Activated CD8-positive, alpha-beta memory T cell treated with anti-CD3 and anti-CD28 coated beads, Interleukin-2, amount 50 U/mL, for 1 hour (primary cell): ENCODE measurements at regions not wholly inside any gene's neighbourhood (a gene's known extent, or its start where the extent isn't known, plus 50 kb on each side); places are given as distances from the start of the nearest gene placed in this dataset.
"Not testable (repeated sequence)": the region's sequence is repeated elsewhere in the genome, so short reads cannot be mapped to it uniquely, and the experiment has no call there.

Experiments
- DNase-seq: peaks from one replicate; pipeline ENCODE4 v3.0.0-alpha.2; 2020; ENCODE audit errors: extremely low read depth

DNA sequence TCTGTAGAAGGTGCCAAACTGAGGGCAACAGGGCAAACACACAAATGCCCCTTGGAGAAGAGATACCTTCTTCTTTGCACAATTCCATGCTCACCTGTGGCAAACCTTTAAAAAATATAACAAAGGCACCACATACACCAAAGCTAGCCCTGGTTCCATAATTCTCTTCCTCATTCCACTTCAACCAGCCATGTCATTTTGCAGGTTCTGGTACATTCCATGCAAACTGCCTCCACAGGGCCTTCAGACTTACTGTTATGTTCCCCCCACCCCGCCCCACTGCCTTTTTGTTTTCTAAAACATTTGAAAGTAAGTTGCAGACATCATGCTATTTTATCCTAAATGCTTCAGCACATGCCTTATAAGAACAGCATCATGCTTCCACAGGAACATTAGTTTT lies 269.0 kb downstream of the NSUN3 start:
- DNase-seq: no peak

DNA sequence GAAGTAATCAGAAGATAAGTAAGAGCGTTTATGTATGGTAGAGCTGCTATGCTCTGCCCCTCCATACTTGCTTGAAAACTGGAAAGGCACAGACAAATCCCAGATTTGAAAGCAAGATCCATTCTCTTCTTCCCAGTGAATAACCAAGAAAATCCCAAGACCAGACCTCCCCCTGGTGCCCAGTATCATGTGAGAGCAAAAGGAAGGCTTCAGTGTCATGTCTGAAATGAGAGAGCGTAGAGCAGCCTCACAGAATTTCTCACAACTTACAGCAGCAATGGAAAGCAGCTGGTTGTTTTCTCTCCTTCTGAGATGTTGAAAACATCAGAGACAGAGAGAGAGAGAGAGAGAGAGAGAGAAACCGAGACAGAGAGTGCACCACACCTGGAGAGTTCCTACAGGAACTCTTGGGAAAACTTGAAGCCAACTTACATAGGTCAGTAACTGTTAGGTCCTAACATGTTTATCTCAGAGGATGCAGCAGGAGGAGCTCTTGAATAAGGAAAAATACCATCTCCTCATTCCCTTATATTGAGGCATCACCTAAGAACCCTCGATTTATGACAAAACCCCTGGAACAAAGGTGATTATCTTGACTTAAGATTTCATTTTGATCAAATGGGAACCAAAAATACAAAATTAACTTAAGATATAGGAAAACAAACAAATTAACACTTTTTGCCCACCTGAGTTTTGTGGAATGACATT lies 273.3 kb downstream of the NSUN3 start:
- no peak for DNase-seq

DNA sequence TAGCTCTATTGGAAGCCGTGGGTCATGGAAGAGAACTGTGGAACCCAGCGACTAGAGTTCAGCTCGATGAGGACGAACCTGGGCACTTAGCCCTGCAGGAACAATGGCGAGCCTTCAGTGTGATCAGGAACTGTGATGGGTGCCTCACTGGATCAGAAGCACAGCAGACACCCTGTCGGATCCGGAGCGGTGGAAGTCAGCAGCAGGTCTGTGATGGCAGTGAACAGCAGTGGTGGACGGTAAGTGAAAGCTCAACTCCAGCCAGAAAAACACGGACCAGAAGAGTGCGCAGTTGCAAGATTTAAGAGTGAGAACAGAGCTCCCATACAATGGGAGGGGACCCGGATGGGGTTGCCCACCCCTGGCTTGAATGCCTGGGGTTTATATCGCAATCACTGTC lies 282.2 kb downstream of the NSUN3 start:
- DNase-seq: no peak

DNA sequence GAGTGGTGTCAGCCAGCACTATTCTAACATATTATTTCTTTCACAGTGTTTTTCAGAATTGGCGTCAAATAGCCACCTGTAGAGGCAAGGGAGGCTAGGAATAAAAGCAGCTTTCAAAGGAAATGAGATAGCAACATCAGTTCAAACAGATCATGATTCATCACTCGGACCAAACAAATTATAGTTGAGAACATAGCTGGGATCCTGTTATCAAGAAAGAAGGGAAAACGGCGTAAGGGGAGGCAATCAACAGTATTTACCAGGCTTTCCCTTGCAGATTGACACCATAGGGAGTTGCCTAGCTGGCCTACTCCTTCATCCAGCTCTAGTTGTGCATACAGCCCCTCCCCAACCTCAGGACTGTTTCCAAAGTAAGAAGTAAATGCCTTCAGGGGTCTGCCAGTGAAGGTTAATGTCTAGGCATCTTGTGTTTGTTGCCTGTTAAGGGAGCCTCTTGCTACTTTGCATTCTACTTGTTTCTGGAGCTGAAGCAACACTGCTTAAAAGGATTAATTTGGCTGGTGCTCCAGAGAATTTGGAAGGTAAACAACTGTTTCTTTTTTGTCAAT lies 286.5 kb downstream of the NSUN3 start:
- DNase-seq: no peak

DNA sequence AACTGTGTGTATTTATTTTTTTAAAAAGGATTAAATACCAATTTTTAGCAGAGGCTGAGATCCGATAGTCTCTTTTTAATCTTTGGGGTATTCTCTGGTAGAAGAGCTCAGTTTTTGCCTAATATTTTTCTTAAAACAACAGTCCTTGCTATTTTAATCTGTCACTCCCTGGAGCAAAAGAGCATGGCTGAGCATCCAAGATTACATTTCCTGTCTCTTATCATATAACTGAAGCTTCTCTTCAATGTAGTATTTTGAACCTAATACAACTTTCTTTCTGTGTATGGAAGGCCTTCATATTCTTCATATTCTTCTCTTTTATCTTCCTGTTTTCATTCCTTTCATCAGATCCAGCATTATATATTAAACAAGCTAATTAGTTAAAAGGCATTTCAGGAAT lies 293.7 kb downstream of the NSUN3 start:
- DNase-seq: no peak

DNA sequence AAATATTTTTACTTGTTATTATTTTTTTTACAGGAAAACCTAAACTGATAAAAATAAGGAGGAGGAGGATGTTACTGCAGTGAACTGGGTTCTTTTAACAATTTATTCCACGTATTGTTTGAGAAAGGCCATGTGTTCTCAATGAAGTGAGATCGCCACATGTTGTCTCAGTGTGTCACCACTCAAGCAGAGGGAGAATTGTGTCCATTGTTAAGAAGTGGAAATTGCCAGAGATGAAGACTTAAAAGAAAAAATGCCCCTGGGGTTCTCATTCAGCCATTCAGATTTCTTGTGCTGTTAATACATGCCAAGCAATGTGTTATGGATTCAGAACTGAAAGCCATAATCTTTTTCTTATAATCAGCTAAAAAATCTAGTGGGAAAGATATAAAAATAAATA lies 297.1 kb downstream of the NSUN3 start:
- DNase-seq: no peak

DNA sequence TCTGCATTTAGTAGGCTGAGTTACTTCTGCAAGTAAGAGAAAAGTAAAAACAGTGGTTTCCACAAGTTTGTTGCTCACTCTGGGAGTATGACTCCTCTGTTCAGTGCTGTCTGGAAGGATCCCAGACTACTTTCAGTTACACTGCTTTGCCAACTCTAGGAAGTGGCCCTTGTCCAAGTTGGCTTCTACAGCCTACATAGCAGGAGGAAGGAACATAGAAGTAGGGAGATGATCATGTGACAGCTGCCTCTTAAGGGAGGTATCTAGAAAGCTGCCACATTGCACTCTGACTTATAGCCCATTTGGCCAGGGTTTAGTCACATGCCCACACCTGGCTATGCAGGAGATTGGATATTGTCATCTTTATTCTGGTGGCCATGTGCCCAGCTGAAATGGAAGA lies 298.1 kb downstream of the NSUN3 start:
- DNase-seq: no peak

DNA sequence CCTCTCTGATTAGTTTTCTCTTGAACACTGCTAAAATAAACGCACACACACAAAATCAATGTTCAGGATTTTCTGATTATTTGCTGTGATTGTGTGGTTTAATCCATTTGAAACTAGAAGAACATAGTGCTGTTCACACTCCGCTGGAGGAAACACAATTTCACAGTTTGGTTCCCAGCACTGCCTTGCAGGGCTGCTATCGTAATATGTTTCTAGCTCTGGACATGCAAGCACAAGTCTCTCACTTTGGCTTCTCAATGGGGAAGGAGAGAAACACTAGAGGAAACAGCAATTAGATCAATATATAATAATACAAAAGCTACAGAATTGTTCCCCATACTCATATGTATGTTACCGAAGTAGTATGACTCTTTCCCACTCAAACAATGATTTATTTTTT lies 299.5 kb downstream of the NSUN3 start:
- DNase-seq: no peak

DNA sequence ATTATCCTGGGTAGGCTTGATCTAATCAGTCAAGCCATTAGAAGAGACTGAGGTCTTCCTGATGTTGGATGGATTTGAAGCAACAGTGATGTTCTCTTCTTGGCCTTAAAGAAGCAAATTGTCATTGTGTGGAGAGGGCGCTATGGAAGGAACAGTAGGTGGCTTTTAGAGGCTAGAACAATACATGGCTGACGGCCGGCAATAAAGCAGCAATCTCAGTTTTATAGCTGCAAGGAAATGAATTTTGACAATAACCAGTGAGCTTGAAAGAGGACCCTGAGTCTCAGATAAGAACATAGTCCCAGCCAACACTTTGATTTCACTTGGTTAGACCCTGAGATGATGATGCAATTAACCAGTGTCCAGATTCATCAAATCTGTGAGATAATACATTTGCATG lies 302.1 kb downstream of the NSUN3 start:
- no peak for DNase-seq

DNA sequence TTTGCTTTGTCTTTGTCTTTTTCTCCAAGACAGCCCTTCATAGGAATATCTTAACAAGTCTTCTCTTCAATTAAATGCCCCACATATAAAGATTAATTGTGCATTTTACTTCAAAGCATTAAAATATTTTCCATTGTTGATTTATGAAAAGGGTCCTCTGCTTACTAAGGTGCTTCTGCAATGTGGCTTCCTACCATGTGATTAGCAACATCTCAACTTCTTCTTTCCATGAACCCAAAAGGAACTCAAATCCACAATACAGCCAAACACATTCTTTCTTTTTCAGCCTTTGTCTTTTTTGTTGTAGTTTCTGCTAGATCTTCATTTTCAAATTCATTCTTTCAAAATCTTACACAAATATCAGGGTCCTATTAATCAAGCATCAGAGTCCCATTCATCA lies 309.2 kb downstream of the NSUN3 start:
- DNase-seq: no peak

DNA sequence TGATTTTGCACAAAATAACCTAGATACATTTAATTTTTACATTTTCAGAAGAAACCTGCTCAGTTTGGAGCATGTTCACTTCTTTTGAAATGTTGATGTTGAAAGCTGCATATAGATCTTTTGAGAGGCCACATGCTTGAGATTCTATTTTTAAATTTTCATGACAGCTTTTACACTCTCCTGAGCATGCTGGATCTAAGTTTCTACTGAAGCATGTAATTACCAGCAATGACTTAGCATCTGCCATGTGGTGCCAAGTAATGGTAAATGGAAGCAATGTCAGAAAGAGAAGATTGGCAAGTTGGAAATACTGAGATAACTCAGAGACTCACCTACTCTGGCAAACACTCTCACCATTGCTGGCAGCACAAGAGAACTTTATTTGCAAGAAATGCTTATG lies 310.6 kb downstream of the NSUN3 start:
- DNase-seq: no peak

DNA sequence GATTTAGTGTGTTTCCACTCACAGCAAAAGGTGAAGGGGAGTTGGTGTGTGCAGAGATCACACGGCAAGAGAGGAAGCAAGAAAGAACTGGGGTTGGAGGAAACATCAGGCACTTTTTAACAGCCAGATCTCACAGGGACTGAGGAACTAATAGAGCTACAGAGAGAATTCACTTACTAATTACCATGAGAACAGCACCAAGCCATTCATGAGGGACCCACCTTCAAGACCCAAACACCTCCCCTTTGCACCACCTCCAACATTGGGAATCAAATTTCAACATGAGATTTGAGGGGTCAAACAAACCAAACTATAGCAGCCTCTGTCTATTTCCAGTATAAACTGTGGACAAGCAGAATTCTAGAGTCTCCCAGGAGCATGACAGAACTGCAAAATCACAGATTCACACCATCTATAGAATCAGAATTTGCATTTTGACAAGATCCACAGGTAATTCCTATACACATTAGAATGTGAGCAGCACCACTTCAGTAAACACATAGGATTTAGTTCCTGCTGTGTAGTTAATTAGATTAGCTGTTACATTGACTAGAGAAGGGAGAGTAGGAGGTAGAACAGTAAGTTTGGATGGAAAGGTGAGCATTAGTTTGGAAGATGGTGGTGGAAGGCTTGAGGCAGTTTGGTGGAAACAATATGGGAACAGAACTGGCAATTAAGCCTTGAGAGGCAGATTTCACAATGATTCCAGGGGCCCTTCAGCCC lies 311.7 kb downstream of the NSUN3 start:
- no peak for DNase-seq

DNA sequence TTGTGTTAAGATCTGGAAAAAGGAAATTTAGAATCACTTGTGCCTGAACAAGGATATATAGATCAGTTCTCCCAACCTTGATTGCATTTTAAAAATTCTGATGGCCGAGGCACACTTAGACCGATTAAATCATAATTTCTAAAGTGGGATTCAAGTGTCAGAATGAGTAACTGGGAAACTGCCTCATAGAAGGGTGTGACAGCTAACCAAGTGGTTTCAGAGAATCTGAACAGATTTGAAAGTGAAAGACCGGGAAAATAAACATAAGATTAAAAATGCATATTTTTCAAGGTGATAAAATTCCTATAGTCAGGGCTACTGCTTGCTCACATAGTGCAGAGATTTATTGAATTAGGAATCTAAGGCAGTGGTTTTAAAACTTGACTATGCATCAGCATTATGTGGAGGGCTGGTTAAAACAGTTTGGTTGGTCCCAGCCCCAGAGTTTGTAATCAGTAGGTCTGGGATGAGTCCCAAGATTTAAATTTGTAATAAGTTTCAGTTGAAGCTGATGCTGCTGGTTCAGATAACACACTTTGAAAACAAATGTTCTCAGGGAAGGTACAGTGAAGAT lies 314.3 kb downstream of the NSUN3 start:
- not testable (repeated sequence) for DNase-seq

DNA sequence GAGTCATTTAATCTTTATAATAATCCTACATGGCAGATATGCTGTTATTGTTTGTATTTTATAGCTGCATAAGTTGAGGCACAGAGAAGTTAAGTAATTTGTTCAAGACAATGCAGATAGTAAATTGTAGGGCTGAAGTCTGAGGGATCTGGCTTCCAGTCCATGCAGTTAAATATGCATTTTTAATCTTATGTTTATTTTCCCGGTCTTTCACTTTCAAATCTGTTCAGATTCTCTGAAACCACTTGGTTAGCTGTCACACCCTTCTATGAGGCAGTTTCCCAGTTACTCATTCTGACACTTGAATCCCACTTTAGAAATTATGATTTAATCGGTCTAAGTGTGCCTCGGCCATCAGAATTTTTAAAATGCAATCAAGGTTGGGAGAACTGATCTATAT lies 315.0 kb downstream of the NSUN3 start:
- not testable (repeated sequence) for DNase-seq

DNA sequence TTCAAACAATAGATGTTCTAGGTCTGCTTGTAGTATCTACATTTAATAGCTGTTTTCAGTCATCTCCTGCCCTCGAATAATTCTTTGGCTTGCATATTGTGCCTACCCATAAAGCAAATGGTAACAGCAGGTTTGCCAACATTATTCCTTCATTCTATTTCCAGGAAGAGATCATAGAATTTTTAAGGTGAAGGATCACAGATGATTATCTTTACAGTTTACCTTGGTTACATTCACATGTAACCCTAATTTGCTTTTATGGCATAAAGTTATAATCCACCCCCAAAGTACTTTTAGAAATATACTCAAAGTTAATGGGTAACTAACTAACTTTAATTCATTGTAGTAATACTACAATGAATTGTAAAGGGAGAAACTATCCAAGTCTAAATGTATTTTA lies 315.5 kb downstream of the NSUN3 start:
- DNase-seq: no peak

DNA sequence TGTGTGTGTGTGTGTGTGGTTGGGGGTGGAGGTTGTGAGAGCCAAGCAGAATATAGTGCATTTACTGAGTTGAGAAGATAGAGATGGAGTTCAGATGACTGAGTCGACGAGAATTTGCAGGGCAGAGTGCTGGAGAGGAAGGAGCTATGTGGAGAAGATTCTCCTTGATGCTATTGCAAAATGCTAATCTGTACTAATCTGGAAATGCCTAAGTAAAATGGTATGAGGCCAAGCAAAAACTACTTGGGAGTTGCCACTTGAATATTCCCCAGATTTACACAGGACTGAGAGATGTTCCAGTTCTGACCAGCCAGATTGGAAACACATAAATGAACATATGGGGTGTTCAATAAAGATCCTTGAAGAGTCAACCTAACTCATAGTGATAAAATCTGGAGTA lies 316.4 kb downstream of the NSUN3 start:
- no peak for DNase-seq

DNA sequence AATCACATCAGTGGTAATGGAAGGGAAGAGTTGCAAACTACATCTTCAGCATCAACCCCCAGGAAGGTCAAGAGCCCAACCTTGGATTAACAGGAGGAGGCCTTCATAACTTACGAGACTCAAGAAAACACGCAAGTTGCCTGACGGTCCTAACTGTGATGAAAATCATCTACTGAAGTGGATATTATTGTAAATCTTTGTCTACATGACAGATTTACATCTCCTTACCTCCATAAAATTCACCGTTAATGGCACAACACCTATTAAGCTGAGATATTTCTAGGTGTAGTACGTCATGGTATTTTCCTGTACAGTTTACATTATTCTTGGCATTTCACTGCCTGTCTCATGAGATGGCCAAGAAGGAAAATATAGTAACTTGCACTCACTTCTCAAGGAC lies 332.0 kb downstream of the NSUN3 start:
- no peak for DNase-seq

DNA sequence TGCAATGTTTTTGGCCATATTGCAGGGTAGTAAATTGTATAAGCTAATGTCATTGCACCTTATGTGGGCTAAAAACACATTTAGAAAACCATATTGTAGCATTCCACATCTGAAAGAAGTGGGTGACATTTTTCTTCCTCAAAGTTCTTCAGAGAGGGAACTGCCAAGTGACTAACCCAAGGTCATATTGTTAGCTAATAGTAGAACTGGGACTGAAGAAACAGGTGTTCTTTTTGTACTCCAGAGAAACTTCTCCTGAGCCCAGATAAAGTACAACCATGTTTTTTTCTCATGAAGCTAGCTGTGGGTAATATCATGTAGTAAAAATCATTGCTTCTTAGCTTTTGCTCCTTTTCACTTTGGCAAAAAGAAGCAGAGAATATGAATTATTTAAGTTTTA lies 333.0 kb downstream of the NSUN3 start:
- no peak for DNase-seq

DNA sequence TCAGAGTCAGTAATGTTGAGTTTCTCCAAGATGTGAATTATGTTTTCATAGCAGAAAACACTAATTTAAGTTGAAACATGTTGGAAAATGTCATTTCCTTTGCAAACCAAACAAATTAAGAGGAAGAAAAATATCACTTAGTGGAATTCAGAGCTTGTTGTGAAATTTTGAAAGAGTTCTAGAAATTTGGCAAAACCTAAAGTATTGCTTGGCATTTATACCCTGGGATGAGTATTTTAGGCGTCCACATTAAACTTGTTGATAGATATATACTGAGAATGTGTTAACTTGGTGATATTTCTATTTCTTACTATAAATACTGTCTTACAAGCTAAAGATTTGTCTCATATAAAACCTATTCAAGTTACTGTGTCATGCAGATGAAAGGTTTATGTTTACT lies 335.2 kb downstream of the NSUN3 start:
- no peak for DNase-seq

DNA sequence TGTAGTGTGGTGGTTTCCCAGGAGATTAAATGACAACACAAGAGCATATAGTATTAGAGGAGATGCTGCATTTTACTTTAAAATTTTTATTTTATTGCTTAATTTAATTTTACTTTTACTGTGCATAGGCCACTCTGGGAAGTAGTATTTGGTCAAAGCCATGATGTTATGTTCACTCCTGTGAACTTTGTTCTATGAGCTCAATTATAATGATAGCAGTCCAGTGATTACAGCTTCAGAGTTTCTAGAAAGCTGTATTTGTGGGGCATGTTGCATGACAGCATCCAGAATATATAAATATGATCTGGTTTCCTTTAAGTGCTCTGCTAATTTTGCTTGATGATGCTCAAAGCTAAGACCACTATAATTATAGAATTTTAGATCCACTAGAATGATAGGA lies 338.6 kb downstream of the NSUN3 start:
- no peak for DNase-seq

DNA sequence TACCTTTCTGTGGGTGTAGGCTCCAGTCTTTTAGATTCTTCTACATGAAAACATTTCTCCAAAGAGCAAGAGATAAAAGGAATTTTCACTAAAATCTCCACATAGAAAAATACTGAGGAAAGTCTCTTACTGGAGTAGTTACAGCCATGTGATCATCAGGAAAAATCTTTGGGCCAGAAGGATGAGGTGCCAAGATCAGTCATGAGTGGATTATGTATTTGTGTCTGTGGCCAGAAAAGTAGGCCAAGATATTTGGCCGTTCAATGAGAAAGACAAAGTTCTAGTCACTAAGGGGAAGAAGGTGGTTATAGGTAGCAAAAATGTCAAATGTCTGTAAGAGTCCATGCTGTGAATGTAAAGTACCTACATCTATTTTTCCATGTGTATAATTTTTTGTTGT lies 339.3 kb downstream of the NSUN3 start:
- no peak for DNase-seq

DNA sequence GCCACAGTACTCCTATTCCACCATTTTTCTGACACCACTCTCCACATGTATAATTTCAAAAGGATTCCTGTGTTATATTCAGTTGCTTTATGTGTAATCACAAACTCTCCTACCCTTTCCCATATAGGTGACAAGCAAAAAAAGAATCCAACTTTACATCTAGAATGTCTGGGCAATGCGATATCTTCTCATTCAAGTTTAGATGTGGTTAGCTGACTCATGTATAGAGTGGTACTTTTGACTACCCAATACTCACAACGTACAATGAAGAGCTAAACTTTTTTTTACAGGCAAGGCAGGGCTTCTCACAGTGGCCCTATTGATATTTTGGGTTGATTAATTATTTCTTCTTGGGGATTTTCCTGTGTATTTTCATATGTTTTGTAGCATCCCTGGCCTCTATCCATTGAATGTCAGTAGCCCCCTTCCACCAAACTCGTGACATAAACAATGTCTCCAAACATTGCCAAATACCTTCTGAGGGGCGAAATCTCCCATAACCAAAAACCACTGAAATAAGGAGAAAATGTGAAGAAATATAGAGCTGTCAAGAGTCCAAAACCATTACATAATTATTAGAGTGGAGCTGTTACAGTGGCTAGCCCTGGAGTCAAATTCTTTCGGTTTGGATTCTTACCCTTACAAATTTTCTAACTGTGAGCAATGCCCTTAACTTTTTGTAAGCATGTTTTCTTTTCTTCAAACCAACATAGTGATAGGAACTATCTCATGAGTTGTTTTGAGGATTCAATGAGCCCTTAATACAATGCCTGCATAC lies 342.6 kb downstream of the NSUN3 start:
- DNase-seq: no peak
